K562 (cell line): ENCODE measurements at regions not wholly inside any gene's neighbourhood (a gene's known extent, or its start where the extent isn't known, plus 50 kb on each side); places are given as distances from the start of the nearest gene placed in this dataset.
A peak's percentile ranks its signal among the peaks of the same experiment; 100 is the strongest.

Experiments
- CTCF ChIP-seq, 3 experiments: IDR thresholded peaks in 2 of 3; conservative IDR thresholded peaks in 1 of 3; 2 replicates each; pipeline ENCODE4 v1.5.1; 2011 to 2012; ENCODE audit warnings: low read length in 3 of 3, mild to moderate bottlenecking in 3 of 3, control low read depth in 2 of 3, improper control_type of control experiment in 1 of 3, inconsistent platforms in 1 of 3, low read depth in 1 of 3, mixed read lengths in 1 of 3, moderate library complexity in 1 of 3; ENCODE audit not compliant: insufficient read depth in 2 of 3
- DEAF1 ChIP-seq: fragments of 450-650 bp; formaldehyde crosslinking; IDR thresholded peaks from 2 replicates; pipeline ENCODE4 v1.4.0; 2020; ENCODE audit warnings: mild to moderate bottlenecking, moderate library complexity
- GTF2F1 ChIP-seq: IDR thresholded peaks from 2 replicates; pipeline ENCODE4 v1.6.1; 2011; ENCODE audit warnings: low read depth, low read length, improper control_type of control experiment
- JUN ChIP-seq, 2 experiments: sonication (generic) in 1 of 2; formaldehyde crosslinking in 1 of 2; IDR thresholded peaks; 2 replicates each; pipeline versions ENCODE4 v1.6.1 to v1.8.0; 2012 to 2022; ENCODE audit warnings: borderline replicate concordance in 2 of 2, mild to moderate bottlenecking in 2 of 2, improper control_type of control experiment in 1 of 2, low read depth in 1 of 2, low read length in 1 of 2, missing genetic modification reagents in 1 of 2
- KDM2B ChIP-seq: fragments of 250-450 bp; sonication (Bioruptor Pico); IDR thresholded peaks from 2 replicates; pipeline ENCODE4 v1.8.0; 2021; ENCODE audit warnings: mild to moderate bottlenecking, moderate library complexity
- NCOA1 ChIP-seq: fragments of 450-650 bp; IDR thresholded peaks from 2 replicates; pipeline ENCODE4 v1.6.1; 2016; ENCODE audit warnings: low read depth
- PURB ChIP-seq: sonication (generic); formaldehyde crosslinking; IDR thresholded peaks from 2 replicates; pipeline ENCODE4 v1.9.0; 2021; ENCODE audit warnings: low read depth, mild to moderate bottlenecking, missing genetic modification reagents
- REST ChIP-seq, 2 experiments: fragments of 450-650 bp; formaldehyde crosslinking in 1 of 2; IDR thresholded peaks; 2 replicates each; pipeline versions ENCODE4 v1.4.0 to v1.6.1; 2014 to 2020; ENCODE audit warnings: mild to moderate bottlenecking in 2 of 2, borderline replicate concordance in 1 of 2, low read depth in 1 of 2
- SNAPC5 ChIP-seq: fragments of 250-450 bp; sonication (Bioruptor Pico); IDR thresholded peaks from 2 replicates; pipeline ENCODE4 v1.8.0; 2021; ENCODE audit warnings: moderate library complexity, mild to moderate bottlenecking, inconsistent platforms

- TF ChIP-seq SNAPC5 (CRISPR knock-in tag) (no peak), CTCF (IDR thresholded peaks at IDR 0.05 in 2 of 3, conservative IDR thresholded peaks at IDR 0.05 in 1 of 3; ENCODE audit: insufficient read depth in 2 of 3, low read depth in 1 of 3, low read length in 3 of 3) (peak; percentile 42 to 67 (median 42); a peak in 4 of 6 replicates), GTF2F1 (no peak), DEAF1 (CRISPR knock-in tag) (peak; percentile 39; the same call in 1 of the 2 replicates), PURB (CRISPR knock-in tag) (no peak), NCOA1 (no peak), REST (IDR thresholded peaks at IDR 0.05; ENCODE audit: borderline replicate concordance) (peak; percentile 51; the same call in 1 of the 2 replicates), REST (CRISPR knock-in tag; IDR thresholded peaks at IDR 0.05; ENCODE audit: low read depth) (no peak), KDM2B (no peak), JUN (IDR thresholded peaks at IDR 0.05; ENCODE audit: borderline replicate concordance, low read depth, low read length) (no peak), JUN (CRISPR knock-in tag; IDR thresholded peaks at IDR 0.05; ENCODE audit: borderline replicate concordance) (no peak)
Measured at GRCh38 chr1:100606438-100606837, 68.5 kb downstream of the GPR88 start (continued).
